ENCODE measurements at regions not wholly inside any gene's neighbourhood (a gene's known extent, or its start where the extent isn't known, plus 50 kb on each side); places are given as distances from the start of the nearest gene placed in this dataset.
"Not testable (repeated sequence)": the region's sequence is repeated elsewhere in the genome, so short reads cannot be mapped to it uniquely, and the experiment has no call there.

DNA sequence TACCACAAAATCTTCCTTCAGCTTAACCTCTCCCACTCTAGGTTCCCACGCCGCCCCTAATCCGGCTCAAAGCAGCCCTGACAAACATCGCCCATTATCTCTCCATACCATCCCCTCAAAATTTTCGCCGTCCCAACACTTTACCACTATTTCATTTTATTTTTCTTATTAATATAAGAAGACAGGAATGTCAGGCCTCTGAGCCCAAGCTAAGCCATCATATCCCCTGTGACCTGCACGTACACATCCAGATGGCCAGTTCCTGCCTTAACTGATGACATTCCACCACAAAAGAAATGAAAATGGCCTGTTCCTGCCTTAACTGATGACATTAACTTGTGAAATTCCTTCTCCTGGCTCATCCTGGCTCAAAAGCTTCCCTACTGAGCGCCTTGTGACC, 243.4 kb upstream of the PROK2 start:
- DNase-seq (ENCODE audit: extremely low spot score, insufficient read length, low read depth); FAIRE-seq: not testable (repeated sequence)

DNA sequence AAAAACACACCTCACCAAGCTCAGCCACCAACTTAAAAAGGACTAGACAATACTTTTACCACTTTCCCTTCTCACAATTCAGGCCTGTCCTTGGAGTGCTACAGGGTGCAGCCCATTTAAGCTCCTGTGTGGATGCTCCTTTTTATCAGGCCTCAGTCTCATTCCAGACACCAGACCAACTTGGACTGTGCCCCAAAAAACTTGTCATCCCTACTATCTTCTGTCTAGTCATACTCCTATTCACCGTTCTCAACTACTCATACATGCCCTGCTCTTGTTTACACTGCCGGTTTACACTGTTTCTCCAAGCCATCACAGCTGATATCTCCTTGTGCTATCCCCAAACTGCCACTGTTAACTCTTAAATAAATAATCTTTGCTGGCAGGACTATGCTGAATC, 242.8 kb upstream of the PROK2 start:
- not testable (repeated sequence) for DNase-seq (ENCODE audit: extremely low spot score, insufficient read length, low read depth); FAIRE-seq

DNA sequence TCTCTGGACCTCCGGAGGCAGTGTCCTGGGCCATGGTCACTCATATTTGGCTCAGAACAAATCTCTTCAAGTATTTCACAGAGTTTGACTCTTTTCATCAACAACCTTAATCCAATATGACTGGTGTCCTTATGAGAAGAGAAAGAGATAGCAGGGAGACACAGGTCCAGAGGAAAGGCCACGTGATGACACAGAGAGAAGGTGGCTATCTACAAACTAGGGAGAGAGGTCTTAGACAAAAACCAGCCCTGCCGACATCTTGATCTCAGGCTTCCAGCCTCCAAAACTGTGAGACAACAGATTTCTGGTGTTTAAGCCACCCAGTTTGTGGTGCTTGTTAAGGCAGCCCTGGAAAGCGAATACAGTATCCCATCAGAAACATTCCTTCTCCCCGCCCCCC, 237.1 kb upstream of the PROK2 start:
- DNase-seq (ENCODE audit: extremely low spot score, insufficient read length, low read depth) (no peak), FAIRE-seq (no peak)

DNA sequence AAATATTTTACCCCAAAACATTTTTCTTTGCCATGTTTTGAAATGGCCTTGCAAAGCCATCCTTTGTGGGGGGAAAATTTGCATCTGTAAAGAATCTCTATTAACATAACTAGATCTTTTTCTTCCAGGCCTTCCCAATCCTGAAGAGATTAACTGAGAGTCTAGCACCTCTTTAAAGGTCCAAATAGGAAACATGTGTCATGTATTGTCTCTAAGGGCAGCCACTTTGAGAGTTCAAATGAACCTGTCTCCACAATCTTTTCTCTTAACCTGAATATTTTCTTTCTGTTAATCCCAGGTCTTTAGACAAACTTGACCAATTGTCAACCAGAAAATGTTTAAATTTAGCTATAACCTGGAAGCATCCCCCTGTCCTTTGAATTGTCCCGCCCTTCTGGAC, 236.6 kb upstream of the PROK2 start:
- no peak for DNase-seq (ENCODE audit: extremely low spot score, insufficient read length, low read depth)
- FAIRE-seq: no peak

DNA sequence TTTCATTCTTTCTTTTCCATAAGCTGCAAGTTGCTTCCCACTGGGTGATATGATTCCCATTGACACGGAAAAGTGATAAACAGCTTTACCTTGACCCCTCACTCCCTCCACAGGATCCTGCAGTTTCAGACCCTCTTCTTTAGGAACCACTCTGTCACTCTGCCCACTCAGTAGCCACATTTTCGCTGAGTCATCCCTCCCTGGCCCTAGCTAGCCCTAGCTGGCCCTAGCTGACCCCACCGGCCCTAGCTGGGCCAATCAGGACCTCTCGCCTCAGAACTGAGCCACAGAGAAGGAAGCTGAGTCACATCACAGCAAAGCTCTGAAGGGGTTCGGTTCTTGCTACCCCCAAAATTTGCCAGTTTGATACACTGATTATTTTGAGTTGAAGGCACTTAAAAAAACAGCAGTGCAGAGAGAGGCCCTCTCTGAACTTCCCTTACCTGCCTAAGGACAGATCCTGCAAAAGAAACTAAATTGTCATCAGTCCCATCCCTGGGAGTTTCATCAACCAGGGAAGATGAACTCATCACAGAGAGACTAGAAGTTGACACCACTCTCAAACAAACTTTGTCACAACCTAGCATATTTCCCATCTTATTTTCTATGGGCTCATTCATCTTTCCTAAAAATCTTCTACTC, 233.5 kb upstream of the PROK2 start:
- DNase-seq (ENCODE audit: extremely low spot score, insufficient read length, low read depth) (no peak), FAIRE-seq (no peak)

DNA sequence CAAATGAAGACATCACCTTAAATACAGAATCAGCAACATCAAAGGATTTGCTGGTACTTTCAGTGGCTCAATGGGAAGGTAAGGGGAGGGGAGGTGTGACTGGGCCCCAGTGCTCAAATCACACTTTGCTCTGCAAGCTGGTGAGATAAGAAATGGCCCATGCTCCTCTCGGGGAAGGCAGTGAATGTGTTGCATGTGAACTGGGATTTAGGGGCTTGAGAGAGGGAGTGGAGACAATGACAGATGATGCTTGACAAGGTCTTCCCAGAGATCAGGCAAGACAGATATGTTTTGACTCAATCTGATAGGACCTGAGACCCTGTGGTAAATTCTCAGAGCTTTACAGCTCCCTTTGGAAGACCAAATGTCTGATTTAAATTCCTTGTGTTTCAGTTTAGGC, 233.0 kb upstream of the PROK2 start:
- FAIRE-seq (no peak), DNase-seq (ENCODE audit: extremely low spot score, insufficient read length, low read depth) (no peak)

DNA sequence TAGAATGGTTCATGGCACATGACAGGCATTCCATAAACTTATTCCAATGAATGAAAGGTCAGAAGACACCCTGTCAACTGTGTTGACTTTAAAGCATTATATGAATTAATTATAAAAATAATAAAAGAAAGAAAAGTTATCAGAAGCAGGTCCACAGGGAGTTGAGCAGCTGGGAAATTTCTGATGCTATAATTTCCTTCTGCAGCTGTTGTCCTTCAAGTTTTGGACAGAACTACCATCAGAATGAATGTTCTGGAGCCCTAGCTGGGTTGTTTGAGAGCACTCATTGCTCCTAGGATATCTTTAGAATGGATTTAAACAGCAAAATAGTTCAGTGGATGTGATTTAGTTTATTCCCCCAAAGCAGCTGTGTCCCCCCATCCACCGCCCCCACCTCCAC, 232.4 kb upstream of the PROK2 start:
- DNase-seq (ENCODE audit: extremely low spot score, insufficient read length, low read depth): no peak
- FAIRE-seq: no peak

DNA sequence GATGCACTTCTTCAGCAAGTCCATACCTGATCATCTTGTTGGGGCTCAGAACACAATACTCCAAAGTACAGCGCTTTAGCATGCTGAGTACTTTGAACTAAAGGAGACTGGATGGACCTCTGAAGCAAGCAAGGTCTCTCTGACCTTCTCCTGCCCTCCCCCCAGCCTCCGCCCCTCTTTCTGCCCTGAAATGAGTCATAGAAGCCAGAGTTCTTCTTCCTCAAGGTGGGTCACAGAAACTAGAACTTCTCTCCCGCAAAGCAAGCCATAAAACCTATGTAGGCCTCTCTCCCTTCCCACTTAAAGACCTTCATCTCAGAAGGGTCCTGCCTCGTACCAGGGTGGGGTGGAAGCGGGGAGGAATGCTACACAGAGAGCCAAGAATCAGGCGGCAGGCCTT, 230.5 kb upstream of the PROK2 start:
- FAIRE-seq (peak; percentile 42), DNase-seq (ENCODE audit: extremely low spot score, insufficient read length, low read depth) (no peak)

DNA sequence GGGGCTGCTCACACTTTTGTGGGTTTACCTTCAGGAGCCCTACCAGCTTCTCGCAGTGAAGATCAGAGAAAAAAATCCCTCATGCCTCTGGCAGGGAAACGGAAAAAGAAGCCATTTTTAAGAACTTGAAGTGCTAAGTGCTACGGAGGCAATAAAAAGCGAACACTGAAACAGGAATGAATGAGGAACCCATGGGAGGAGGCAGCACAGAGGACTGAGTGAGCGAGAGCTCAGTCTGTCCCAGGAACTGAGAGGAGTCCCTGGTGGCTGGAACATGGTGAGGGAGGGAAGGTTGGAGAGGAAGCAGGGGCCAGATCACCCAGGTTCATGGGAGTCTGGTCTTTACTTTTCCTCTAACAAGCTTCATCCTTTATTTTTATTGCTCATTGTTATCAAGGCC, 228.1 kb upstream of the PROK2 start:
- no peak for DNase-seq (ENCODE audit: extremely low spot score, insufficient read length, low read depth)
- no peak for FAIRE-seq

DNA sequence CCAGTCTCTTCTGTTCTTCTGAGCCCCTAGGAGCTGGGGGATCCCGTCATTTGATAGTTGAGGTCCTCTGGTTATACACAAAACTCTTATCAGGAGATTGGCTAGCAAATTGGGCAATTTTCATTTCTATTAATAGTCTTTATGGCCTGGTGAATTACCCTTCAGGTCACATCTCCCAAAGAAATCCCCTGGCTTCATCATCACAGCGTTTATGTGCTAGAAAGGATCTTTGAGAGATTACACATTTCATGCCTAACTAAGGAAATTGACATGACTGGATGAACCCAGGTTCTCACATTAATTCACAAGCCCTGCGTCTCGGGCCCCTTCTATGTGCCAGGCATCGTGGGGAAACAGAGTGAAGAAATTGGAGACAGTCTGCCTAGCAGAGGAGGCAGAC, 227.4 kb upstream of the PROK2 start:
- no peak for FAIRE-seq
- DNase-seq (ENCODE audit: extremely low spot score, insufficient read length, low read depth): no peak

DNA sequence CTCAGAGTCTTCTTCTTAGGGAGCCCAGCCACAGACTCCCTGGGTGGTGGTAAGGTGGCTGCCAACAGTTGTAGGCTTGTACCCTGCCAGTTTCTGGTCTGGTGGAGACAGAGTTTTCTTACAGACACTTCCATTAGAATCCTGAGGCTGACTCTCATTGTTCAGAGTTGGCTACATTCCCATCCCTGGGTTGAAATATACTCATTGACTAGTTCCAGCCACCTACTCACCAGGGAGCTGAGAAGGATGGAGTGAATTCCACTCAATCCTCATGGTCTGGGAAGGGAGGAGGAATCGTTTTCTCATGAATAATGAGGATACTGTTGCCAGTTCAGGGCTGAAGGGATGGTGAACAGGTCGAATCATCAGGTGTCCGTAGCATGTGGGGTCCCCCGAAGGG, 226.5 kb upstream of the PROK2 start:
- no peak for FAIRE-seq
- DNase-seq (ENCODE audit: extremely low spot score, insufficient read length, low read depth): no peak

DNA sequence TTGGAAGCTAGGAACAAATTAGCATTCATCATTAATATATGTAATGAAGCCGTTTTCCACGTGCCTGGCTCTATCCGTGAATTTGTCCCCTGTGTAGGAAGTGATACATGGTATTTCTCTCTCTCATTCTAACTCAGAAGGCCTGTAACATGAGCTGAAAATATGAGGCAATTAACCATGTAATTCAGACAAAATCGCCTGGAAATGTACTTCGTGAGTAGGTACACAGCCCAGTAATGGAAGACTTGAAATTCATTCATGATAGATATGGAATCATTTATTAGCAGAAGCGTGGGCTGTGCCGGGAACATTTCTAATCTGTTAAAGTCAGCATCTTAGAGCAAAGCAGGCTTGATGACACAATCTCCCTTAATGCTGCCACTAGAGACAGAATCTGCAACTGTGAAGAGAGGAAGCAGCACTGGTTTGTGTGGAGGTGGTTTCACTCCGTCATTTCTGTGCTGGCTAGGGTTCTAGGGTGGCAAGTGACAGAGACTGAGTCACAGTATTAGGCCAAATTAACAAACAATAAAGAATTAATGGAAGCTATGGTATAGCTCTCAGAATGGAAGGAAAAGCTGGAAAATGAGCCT, 225.0 kb upstream of the PROK2 start:
- peak; percentile 67 for FAIRE-seq
- no peak for DNase-seq (ENCODE audit: extremely low spot score, insufficient read length, low read depth)

DNA sequence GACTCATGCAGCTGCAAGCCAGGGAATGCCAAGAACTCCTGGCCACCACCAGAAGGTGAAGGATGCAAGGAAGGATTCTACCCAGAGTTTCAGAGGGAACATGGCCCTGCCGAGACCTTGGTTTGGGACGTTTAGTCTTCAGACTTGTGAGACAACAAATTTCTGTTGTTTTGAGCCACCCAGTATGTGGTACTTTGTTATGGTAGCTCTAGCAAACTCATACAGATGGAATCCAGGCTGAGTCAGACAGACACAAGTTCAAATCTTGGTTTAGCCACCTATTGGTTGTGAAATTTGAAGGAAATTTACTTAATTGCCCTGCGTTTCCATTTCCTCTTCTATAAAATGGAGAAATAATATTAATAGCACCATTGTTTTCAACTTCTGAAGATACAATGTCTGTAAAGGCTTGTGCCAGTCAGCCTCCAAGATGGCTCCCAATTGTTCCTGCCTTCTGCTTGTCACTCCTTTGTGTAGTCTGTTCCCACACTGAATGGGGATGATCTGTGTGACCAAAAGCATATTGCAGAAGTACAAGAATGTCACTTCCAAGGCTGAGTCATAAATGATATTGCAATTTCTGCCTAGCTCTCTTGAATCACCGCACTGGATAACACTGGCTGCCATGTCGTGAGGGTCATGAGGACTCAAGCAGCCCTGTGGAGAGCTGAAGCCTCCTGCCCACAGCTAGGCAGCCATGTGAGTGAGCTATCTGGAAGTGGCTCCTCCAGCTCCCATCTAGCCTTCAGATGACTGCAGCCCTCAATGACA, 223.5 kb upstream of the PROK2 start:
- FAIRE-seq (no peak), DNase-seq (ENCODE audit: extremely low spot score, insufficient read length, low read depth) (no peak)

DNA sequence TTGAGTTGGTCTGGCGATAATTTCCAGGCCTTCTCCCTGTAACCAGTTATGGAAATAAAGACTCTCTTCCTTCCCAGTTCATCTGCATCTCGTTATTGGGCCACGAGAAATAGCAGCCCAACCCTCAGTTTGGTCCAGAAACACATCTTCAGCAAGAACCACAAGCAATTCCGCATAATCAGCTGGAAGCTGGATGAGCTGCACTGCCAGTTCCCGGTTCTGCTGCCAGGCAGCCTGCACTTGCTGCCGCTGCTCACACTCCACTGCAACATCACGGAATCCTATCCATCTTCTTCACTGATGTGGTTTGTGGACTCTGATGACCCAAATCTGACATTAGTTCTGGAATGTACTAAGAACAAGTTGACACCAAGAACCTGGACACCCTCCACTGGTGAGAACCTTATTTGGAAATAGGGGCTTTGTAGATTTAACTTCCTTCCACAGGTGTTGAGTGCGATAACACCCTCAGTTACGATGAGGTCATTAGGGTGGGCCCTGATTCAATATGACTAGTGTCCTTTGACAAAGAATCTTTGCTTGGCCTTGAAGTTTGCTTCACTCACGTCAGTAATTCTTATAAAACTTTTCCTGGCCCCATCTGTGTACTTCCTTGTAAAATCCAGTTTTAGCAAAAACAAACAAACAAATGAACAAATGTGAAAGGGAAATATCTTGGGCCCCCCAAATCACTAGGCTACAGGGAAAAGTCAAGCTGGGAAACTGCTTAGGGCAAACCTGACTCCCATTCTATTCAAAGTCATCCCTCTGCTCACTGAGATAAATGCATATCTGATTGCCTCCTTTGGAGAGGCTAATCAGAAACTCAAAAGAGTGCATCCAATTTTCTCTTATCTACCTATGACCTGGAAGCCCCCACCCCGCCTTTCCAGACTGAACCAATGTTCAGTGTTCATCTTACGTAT, 221.9 kb upstream of the PROK2 start:
- no peak for DNase-seq (ENCODE audit: extremely low spot score, insufficient read length, low read depth)

DNA sequence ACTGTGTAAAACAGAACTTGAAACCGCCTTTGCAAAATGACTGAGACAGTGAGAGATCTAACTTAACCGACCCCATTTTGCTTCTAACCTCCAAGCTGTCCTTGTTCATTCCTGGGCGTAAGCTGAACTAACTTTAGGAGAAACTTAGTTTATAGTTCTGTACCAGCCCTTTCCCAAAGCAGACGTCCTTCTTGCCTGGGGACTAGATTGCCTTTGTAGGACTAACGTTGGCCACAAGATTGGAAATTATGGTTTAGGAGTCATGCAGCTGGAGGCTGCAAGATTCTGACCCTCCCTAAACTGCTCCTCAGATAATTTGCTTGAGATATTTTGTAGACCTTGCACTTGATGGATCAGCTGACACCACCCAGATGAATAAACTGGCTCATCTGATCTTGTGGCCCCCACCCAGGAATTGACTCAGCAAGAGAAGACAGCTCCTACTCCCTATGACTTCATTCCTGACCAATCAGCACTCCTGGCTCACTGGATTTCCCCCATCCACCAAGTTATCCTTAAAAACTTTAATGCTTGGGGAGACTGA, 219.9 kb upstream of the PROK2 start:
- DNase-seq (ENCODE audit: extremely low spot score, insufficient read length, low read depth): no peak

More for the DNA sequence above, 221.9 kb upstream of the PROK2 start:
- no peak for FAIRE-seq

DNA sequence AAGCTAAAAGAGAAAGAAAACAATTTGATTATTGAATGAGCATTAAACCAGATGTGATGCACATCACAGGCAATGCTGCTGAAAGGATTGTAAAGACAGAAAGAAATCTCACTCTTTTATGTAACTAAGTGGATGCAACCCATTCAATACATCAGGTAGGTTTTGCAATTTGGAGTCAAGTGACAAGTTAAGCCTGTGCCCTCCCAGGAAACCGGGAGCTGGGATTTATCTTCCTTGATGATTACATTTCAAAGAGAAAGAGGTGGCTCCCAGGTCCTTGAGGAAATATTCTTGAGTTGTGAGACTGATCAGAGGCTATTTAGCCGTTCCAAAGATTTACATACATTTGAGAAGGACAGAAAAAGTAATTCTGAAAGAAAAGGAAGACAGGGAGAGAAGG, 219.0 kb upstream of the PROK2 start:
- DNase-seq (ENCODE audit: extremely low spot score, insufficient read length, low read depth): no peak
- FAIRE-seq: no peak

More for the DNA sequence above, 219.9 kb upstream of the PROK2 start:
- no peak for FAIRE-seq

DNA sequence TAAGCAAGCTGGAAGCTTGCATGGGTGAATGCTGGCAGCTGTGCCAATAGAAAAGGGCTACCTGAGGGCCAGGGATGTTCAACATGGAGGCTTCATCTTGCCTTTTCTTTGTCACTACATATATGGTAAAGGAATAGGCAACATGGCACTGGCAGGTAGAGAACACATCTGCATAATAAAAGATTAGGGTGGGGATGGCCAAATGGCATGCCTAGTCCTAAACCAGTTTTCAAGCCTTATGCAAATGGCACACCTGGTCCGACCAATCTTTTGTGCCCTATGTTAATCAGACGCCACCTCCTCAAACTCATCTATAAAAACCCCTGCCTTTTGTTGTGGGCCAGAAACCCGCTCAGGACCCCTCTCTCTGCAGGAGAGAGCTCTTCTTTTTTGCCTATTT, 216.8 kb upstream of the PROK2 start:
- FAIRE-seq: no peak
- DNase-seq (ENCODE audit: extremely low spot score, insufficient read length, low read depth): no peak

DNA sequence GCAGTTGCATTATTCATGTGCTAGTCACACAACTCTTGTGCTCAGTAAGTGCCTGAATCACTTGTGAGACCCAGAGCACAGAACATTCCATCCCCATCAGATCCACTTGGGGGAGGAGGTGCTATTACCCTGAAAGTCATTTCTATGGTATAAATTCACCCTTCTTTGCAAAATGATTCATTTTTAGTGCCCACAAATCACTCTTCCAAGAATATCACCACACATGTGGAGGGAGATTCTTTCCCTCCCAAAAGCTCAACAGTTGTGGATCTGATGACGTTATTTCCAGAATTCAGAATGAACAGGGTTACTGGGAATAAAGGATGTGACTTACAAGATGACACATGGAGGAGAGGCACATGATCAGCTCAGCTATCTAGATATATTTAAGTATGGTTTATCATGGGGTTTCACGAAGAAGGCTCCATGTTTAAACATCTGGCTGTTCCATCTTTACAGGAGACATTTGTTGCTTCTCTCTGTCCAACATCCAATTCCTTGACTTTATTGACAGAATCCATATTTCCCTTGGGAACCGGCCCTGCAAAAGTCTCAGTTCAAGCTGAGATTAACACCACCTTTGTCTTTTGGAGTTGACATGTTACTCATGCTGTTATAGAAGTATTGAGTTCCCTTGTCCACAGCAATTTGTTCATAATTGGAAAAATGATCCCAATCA, 214.2 kb upstream of the PROK2 start:
- DNase-seq (ENCODE audit: extremely low spot score, insufficient read length, low read depth) (no peak), FAIRE-seq (no peak)

DNA sequence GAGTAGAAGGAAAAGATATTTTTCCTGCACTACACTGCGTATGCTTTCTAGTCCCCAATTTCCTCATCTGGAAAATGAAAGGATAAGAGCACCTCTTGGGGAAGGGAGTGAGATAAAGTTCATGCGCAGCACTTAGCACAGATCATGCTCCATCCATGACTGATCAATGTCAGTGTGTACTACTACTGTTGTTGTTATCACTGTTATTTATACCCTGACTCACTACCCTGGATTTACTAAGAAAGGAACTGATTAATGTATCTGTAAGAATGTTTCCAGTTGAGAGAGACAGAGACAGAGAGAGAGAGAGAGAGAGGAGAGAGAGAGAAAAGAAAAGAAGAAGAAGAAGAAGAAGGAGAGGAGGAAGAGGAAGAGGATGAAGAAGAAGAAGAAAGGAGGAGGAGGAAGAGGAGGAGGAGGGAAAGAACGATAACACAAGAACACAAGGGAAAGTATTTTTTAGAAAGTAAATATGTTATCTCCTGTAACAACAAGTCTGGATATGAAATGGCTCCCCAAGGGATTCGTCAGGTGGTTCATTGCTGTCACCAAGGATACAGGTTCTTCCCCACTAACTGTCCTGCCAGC, 212.2 kb upstream of the PROK2 start:
- DNase-seq (ENCODE audit: extremely low spot score, insufficient read length, low read depth) (no peak), FAIRE-seq (no peak)

All from GM18507 (cell line).